ENCODE measurements at regions not wholly inside any gene's neighbourhood (a gene's known extent, or its start where the extent isn't known, plus 50 kb on each side); places are given as distances from the start of the nearest gene placed in this dataset.
A peak's percentile ranks its signal among the peaks of the same experiment; 100 is the strongest.

DNA sequence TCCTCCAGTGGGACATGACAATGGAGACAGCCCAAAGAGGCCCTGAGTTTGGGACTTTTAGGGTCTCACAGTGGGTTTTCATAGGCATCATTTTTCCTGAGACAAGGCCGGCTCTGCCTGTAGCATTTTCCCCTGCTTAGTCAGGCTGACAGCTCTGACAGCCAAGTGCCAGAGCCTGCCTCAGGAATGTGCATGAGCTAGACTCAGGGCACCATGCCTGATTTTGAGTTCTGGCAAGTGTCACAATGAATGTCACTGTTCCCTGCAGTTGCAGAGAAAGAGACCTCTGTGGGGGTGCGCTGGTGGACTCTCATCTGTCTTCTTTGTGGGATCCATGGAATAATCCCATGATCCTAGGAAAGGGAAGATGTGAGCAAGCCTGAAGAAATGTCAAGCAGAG is 343.3 kb upstream of the TSPY4 start:
- WGBS = 67% methylated on average over 1 of the region's 2 CpGs
- H3K4me1 ChIP-seq (replicated peaks) = no peaks in the 10 kb centered on the region
- H3K27ac ChIP-seq = no peak overlapping the region
- DNase-seq (ENCODE audit: low spot score) = peak; percentile 5
- H3K36me3 ChIP-seq = no peaks in the 10 kb centered on the region
- H3K9me3 ChIP-seq = no peaks in the 10 kb centered on the region
- no peak overlapping the region for H3K4me3 ChIP-seq
- intact Hi-C loops (cut with DNase I) = no loop called here
- TF ChIP-seq POLR2A (IDR thresholded peaks at IDR 0.05) = no peak
- TF ChIP-seq POLR2AphosphoS5 (IDR thresholded peaks at IDR 0.05) = no peak
- TF ChIP-seq, protein P1, sequence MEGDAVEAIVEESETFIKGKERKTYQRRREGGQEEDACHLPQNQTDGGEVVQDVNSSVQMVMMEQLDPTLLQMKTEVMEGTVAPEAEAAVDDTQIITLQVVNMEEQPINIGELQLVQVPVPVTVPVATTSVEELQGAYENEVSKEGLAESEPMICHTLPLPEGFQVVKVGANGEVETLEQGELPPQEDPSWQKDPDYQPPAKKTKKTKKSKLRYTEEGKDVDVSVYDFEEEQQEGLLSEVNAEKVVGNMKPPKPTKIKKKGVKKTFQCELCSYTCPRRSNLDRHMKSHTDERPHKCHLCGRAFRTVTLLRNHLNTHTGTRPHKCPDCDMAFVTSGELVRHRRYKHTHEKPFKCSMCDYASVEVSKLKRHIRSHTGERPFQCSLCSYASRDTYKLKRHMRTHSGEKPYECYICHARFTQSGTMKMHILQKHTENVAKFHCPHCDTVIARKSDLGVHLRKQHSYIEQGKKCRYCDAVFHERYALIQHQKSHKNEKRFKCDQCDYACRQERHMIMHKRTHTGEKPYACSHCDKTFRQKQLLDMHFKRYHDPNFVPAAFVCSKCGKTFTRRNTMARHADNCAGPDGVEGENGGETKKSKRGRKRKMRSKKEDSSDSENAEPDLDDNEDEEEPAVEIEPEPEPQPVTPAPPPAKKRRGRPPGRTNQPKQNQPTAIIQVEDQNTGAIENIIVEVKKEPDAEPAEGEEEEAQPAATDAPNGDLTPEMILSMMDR (IDR thresholded peaks at IDR 0.05) = no peak
- no peaks in the 10 kb centered on the region for H3K27me3 ChIP-seq (replicated peaks; ENCODE audit: insufficient read depth)

DNA sequence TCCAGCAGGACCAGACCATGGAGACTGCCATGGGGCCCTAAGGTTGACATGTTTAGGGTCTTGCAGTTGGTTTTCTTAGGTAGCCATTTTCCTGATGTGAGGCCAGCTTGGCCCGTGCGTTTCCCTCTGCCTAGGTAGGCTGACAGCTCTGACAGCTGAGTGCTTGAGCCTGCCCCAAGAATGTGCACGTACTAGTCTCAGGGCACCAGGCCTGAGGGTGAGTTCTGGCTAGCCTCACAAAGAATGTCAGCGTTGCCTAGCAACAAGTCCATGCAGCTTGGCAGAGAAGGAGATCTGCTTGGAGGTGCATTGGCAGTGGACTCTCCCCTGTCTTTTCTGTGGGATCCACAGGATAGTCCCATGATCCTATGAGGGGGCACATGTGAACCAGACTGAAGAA is 336.0 kb upstream of the TSPY4 start:
- Histone ChIP-seq H3K4me1 (replicated peaks) (no peaks in the 10 kb centered on the region), H3K27me3 (replicated peaks; ENCODE audit: insufficient read depth) (no peaks in the 10 kb centered on the region), H3K36me3 (no peaks in the 10 kb centered on the region), H3K27ac (no peak overlapping the region), H3K9me3 (no peaks in the 10 kb centered on the region), H3K4me3 (no peak overlapping the region)
- peak; percentile 47 for DNase-seq (ENCODE audit: low spot score)
- intact Hi-C loops (cut with DNase I) = no loop called here
- no peak for TF ChIP-seq POLR2AphosphoS5 (IDR thresholded peaks at IDR 0.05)
- no peak for TF ChIP-seq POLR2A (IDR thresholded peaks at IDR 0.05)
- TF ChIP-seq, protein P1 (IDR thresholded peaks at IDR 0.05) = no peak
- WGBS = 83% methylated on average over 1 of the region's 4 CpGs

DNA sequence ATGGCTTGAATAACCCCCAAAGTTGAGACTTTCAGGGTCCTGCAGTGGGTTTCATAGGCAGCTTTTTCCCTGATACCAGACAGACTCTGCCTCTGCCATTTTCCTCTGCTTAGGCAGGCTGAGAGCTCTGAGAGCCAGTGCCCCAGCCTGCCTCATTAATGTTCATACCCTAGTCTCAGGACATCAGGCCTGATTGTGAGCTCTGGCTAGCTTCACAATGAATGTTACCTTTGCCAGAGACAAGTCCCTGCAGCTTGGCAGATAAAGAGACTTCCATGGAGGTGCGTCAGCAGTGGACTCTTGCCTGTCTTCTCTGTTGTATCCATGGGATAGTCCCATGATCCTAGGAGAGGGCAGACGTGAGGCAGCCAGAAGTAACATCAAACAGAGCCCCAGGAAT is 333.5 kb upstream of the TSPY4 start:
- no peak for TF ChIP-seq POLR2AphosphoS5 (IDR thresholded peaks at IDR 0.05)
- TF ChIP-seq POLR2A (IDR thresholded peaks at IDR 0.05) = no peak
- TF ChIP-seq, protein P1 (IDR thresholded peaks at IDR 0.05) = no peak
- intact Hi-C loops (cut with DNase I) = no loop called here

DNA sequence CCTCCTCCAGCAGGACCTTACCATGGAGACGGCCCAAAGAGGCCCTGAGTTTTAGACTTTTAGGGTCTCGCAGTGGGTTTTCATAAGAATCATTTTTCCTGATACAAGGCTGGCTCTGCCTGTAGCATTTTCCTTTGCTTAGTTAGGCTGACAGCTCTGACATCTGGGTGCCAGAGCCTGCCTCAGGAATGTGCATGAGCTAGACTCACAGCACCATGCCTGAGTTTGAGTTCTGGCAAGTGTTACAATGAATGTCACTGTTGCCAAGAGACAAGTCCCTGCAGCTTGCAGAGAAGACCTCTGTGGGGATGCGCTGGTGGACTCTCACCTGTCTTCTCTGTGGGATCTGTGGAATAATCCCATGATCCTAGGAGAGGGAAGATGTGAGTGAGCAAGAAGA is 328.6 kb upstream of the TSPY4 start:
- TF ChIP-seq, protein P1 (IDR thresholded peaks at IDR 0.05) = no peak
- TF ChIP-seq POLR2AphosphoS5 (IDR thresholded peaks at IDR 0.05) (no peak), POLR2A (IDR thresholded peaks at IDR 0.05) (no peak)
- Histone ChIP-seq H3K4me1 (replicated peaks) (no peaks in the 10 kb centered on the region), H3K4me3 (no peak overlapping the region), H3K27me3 (replicated peaks; ENCODE audit: insufficient read depth) (no peaks in the 10 kb centered on the region), H3K9me3 (no peaks in the 10 kb centered on the region), H3K27ac (no peak overlapping the region), H3K36me3 (no peaks in the 10 kb centered on the region)
- DNase-seq (ENCODE audit: low spot score) = no peak
- WGBS = 52% methylated on average over 3 of the region's 3 CpGs
- intact Hi-C loops (cut with DNase I) = no loop called here

More for the DNA sequence above, 333.5 kb upstream of the TSPY4 start:
- Histone ChIP-seq H3K36me3 (no peaks in the 10 kb centered on the region), H3K4me3 (no peak overlapping the region), H3K4me1 (replicated peaks) (no peaks in the 10 kb centered on the region), H3K27me3 (replicated peaks; ENCODE audit: insufficient read depth) (no peaks in the 10 kb centered on the region), H3K27ac (no peak overlapping the region), H3K9me3 (no peaks in the 10 kb centered on the region)
- WGBS = 40% methylated on average over 1 of the region's 2 CpGs
- no peak for DNase-seq (ENCODE audit: low spot score)

DNA sequence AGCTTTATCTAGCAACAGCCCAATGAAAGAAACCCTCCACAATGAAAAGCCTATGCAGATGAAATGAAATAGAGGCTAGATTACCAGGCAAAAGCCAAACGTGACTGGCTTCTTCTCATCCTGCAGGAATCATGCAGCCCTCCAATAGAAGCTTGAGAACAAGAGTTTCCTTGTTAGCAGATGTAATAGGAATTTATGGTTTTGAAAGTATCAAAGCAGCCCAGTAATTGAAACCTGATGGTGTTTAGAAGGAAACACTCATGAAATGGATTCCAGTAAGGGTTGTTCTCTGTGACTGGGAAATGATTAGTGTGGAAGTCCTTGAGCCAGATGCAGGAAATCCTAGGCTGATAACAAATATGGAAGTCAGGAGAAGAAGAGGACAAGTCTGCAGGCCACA is 320.3 kb upstream of the TSPY4 start:
- Histone ChIP-seq H3K27me3 (replicated peaks; ENCODE audit: insufficient read depth) (no peaks in the 10 kb centered on the region), H3K27ac (no peak overlapping the region), H3K9me3 (no peaks in the 10 kb centered on the region), H3K36me3 (no peaks in the 10 kb centered on the region), H3K4me3 (no peak overlapping the region), H3K4me1 (replicated peaks) (no peaks in the 10 kb centered on the region)
- intact Hi-C loops (cut with DNase I) = no loop called here
- DNase-seq (ENCODE audit: low spot score) = no peak
- TF ChIP-seq POLR2AphosphoS5 (IDR thresholded peaks at IDR 0.05) (no peak), POLR2A (IDR thresholded peaks at IDR 0.05) (no peak)
- TF ChIP-seq, protein P1 (IDR thresholded peaks at IDR 0.05) = no peak
- 50% methylated on average over 1 of the region's 1 CpG for WGBS
